ENCODE measurements at regions not wholly inside any gene's neighbourhood (a gene's known extent, or its start where the extent isn't known, plus 50 kb on each side); places are given as distances from the start of the nearest gene placed in this dataset.

- TF ChIP-seq HDAC6 (IDR thresholded peaks at IDR 0.05; ENCODE audit: low read depth, low read length): no peak
- TF ChIP-seq SP2 (IDR thresholded peaks at IDR 0.05; ENCODE audit: low read length): no peak
- TF ChIP-seq, protein P1, sequence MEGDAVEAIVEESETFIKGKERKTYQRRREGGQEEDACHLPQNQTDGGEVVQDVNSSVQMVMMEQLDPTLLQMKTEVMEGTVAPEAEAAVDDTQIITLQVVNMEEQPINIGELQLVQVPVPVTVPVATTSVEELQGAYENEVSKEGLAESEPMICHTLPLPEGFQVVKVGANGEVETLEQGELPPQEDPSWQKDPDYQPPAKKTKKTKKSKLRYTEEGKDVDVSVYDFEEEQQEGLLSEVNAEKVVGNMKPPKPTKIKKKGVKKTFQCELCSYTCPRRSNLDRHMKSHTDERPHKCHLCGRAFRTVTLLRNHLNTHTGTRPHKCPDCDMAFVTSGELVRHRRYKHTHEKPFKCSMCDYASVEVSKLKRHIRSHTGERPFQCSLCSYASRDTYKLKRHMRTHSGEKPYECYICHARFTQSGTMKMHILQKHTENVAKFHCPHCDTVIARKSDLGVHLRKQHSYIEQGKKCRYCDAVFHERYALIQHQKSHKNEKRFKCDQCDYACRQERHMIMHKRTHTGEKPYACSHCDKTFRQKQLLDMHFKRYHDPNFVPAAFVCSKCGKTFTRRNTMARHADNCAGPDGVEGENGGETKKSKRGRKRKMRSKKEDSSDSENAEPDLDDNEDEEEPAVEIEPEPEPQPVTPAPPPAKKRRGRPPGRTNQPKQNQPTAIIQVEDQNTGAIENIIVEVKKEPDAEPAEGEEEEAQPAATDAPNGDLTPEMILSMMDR (IDR thresholded peaks at IDR 0.05; ENCODE audit: control extremely low read depth in 1 of 3, insufficient read depth in 1 of 3, low read depth in 1 of 3, low read length in 3 of 3): no peak
Measured at GRCh38 chr20:10927011-10927583, 253.3 kb upstream of the JAG1 start.

Measured in H1 (cell line).